ENCODE measurements at regions not wholly inside any gene's neighbourhood (a gene's known extent, or its start where the extent isn't known, plus 50 kb on each side); places are given as distances from the start of the nearest gene placed in this dataset.
"Not testable (repeated sequence)": the region's sequence is repeated elsewhere in the genome, so short reads cannot be mapped to it uniquely, and the experiment has no call there.

DNA sequence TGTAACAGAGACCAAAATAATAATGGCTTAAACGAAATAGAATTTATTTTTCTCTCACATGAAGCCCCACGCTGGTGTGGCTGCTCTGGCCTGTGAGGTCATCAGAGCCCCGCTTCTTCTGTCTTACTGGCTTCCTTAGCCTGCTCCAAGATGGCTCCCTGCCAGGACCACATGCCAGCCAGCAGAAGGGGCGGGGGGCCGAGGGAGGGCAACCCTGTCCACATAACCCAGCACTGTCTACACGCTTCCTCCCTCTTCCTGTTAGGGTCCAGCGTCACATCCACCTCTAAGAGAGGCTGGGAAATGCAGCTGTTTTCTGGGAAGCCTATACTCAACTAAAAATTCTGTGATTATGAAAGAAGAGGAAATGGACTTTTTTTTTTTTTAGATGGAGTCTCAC is 107.9 kb upstream of the DLG1 start:
- no peak for DNase-seq (ENCODE audit: low read depth)

DNA sequence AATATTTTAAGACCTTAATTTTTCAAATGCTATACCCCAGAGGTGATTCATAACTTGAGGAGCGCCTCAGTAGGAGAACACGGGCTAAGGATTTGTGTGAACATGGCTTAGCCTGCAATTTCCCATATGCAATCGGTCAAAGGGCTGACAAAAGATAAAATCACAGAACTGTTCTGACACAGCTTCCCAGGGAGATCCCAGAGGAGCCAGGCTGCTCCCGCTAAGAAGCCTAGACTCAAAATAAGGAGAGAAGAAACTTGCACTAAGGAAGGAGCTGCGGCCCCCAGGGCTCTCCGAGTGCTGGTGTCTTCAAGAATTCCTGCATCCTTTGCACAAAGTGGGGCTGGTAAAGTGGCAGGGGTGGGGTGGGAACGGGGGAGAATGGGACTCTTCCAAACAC is 106.3 kb upstream of the DLG1 start:
- no peak for DNase-seq (ENCODE audit: low read depth)

DNA sequence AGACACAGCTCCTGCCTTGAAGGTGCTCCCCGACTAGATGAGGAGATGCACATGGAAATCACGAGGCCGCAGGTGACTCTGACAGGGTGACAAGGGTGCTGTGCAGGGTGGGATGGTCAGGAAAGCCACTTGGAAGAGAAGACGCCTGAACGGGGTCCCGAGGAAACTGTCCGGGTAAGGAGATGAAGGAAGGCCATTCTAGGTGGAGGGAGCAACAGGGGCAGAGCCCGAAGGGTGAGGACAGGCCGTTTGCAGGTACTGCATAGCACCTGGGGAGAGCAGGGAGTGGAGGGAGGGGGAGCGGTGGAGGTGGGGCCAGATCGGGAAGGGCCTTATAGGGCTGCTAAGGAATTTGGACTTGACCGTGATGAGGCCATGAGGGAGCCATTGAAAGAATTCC is 105.6 kb upstream of the DLG1 start:
- no peak for DNase-seq (ENCODE audit: low read depth)

DNA sequence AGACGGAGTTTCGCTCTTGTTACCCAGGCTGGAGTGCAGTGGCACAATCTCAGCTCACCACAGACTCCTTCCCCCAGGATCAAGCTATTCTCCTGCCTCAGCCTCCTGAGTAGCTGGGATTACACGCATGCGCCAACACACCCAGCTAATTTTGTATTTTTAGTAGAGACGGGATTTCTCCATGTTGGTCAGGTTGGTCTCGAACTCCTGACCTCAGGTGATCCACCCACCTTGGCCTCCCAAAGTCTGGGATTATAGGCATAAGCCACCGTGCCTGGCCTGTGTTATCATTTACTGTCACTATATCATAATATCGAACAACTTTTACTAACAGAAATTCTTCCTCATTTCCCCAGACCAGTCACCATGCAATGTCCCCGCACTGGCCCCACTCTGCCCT is 104.0 kb upstream of the DLG1 start:
- not testable (repeated sequence) for DNase-seq (ENCODE audit: low read depth)

DNA sequence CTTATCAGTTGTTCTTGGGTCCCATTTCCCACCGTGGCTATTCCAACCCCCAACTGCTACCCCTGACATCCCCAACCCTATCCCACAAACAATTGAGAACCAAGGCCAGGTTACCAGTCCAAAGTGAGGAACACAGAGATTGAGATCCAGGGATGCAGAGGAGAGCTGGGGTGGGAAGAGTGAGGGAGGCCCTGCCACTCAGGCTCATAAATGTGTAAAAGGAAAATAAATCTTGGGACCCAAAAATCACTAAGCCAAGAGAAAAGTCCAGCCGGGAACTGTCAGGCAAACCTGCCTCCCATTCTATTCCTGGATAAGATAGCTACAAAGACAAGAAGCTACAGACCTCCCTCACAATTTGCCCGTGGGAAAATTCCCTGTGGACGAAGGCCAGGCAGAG is 101.1 kb upstream of the DLG1 start:
- no peak for DNase-seq (ENCODE audit: low read depth)

DNA sequence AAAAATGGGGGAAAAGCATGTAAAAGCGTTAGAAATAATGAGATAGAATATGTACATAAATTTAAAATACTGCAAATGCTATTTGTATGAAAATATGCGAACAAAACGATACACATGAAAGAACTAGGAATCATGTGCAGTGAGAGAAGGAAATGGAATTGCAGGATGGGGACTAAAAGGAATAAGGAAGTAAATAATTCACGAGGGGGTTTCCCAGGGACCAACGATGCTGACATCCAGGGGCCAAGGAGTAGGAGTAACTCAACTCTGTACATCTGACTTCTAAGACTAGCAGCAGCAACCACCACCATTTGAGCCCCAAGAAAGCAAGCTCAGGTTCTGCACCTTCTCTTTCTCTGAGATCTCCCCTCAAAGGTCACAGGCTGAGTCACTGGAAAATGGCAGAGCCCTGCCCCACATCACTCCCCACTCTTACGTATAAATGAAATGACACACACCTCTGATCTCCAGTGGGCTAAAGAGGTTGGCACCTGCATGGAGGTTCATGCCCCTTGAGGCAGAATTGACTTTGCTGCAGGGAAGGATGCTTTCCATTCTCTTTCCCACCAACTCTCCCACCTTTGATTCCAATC is 100.0 kb upstream of the DLG1 start:
- no peak for DNase-seq (ENCODE audit: low read depth)

DNA sequence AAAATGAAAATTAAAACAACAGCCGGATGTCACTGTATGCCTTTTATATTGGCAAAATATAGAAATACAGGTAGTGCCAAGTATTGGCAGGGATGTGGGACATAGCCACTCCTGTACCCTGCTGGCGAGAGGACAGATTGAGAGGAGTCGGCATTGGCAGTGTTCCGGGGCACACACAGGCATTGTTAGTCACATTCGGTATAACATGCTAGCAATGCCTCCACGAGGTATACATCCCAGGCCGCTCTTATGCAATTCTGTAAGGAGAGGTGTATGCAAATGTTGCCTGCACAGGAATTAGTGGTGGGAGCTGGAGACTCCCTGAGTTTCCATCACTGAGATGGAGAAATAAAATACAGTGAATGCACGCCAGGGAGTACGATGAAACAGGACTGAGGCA is 99.4 kb upstream of the DLG1 start:
- DNase-seq (ENCODE audit: low read depth), result no peak

DNA sequence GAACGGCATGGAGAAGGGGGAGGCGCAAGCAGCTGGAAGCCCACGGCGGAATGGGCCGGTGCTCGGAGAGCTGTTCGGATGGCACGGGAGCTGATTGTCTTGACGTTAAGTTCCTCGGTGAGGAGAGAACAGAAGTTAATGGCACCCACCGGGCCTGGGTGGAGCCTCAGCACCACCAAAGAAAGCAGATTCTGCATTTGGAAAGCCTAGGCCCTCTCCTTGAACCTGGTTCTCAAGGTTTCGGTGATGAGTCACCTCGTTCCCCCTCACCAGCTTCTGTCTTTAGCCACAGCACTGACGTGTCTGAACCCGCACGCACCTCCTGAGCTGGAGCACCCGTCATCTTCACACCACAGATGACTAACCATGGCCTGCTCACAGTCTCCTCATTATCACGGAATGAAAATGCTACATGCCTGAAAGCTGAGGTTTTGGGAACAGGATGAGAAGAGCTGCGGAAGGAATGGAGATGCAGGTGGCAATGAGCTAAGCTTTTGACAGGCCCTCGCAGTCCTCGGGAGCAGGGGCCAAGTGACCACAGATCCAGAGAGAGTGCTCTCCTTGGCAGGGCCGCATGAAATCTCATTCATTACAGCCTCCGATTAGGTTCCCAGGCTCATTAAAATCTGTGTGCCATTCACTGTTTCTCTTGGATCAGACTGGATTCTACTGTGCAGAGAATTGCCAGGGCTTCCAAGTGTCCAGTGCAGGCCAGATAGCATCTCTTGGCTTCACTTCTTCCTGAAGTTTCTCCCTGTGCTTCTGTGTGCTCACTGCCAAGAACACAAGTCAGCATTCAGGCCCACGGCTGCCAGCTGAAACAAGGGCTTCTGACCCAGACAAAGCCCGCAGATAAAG is 96.3 kb upstream of the DLG1 start:
- peak; percentile 99 for DNase-seq (ENCODE audit: low read depth)

DNA sequence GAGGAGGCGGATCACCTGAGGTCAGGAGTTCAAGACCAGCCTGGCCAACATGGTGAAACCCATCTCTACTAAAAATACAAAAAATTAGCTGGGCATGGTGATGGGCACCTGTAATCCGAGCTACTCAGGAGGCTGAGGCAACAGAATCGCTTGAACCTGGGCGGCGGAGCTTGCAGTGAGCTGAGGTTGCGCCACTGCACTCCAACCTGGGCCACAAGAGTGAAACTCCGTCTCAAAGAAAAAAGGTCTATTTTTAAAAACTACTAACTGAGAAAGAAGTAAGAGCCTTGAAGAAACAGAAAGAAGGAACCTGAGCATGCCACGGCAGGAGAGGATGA is 95.7 kb upstream of the DLG1 start:
- DNase-seq (ENCODE audit: low read depth), result not testable (repeated sequence)

DNA sequence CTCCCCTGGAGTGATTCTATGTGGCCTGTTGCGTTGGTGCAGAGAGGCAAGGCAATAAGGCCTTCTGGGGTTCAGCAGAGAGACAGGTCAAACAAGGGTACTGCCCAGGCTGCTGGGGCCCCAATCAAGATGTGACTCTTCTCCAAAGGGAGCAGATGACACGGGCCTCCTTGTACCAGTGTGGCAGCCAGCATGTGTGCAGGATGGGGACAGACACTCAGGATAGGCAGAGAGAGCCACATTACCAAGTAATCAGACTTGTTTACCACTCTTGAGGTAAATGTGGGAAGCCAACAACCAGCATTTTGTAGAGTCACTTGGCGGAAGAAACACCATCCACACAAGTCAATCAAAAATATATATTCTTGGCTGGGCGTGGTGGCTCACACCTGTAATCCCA is 95.3 kb upstream of the DLG1 start:
- no peak for DNase-seq (ENCODE audit: low read depth)

DNA sequence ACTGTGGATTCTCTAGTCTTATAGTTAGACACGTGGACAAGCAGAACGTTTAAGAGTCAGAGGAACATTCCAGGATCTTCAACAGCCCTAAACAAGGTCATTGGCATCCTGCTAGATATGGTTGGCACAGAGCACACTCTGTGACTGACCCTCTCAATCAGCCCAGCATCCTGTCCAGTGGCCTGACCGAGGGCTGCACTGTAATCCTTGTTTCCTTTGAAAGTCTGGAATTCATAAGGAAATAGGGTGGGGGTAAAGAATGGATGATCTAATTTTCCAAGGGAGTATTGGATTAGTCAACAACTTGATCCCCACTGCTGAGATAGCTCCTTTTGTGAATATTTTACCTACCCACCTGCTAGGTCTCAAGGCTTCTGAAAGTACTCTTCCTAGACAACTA is 94.5 kb upstream of the DLG1 start:
- peak; percentile 30 for DNase-seq (ENCODE audit: low read depth)

DNA sequence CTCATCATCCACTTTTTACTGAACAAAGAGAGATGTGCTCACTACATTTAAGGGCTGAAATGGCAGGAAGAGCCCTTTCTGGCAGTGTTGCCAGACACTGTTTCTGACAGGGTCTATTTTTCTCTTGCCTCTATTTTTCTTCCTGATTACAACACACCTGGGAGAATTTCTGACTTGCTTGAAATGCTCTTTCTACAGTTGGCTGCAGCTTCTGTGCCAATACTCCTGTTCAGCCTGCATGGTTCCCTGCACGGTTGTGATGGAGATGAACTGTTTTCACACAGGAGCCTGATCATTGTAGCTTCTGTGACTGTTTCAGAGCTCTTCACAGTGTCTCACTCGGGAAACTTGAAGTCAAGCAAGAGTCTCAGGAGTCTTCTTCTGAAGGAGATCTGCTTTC is 83.0 kb upstream of the DLG1 start:
- DNase-seq (ENCODE audit: low read depth), result no peak

DNA sequence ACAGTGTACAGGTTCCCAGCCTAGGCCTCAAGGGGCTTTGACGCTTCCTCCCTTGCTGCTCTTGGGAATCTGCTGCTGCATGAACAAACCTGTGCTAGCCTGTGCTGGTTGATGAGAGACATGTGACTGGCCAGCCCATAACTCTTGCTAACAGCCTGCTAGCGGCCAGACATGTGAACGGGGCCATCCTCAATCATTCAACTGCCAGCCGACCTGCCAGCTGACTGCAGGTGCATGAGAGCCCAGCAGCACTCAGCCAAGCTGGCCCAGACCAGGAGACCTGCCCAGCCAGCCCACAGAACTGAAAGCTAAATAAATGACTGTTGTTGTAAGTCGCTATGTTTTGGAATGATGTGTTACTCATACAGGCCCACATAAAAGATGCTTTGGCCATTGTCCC is 82.4 kb upstream of the DLG1 start:
- DNase-seq (ENCODE audit: low read depth), result no peak

DNA sequence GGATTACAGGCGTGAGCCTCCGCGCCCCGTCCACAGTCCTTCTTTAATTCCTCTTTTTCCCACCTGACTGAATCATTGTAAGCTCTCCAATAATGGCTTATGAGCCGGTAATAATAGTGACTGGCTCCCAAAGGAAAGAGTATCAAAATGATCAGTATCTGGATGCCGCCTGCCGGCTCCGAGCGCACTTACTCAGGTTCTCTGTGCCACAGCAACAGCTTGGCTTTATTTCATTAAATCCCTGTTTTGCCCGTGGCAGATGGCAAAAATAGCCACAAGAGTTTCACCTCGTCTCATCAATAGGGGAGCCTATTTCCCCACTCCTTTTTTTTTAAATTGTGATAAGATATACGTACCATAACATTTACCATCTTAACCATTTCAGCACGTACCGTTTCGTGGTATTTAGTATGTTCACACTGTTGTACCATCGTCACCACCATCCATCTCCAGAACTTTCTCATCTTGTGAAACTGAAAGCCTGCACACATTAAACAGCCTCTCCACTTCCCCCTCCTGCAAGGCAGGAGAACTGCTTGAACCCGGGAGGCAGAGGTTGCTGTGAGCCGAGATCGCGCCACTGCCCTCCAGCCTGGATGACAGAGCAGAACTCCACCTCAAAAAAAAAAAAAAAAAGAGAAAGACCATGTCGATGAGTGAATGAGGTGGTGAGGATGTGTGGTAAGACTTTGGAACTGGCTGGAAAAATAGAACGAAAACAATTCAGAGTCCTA is 80.7 kb upstream of the DLG1 start:
- no peak for DNase-seq (ENCODE audit: low read depth)

DNA sequence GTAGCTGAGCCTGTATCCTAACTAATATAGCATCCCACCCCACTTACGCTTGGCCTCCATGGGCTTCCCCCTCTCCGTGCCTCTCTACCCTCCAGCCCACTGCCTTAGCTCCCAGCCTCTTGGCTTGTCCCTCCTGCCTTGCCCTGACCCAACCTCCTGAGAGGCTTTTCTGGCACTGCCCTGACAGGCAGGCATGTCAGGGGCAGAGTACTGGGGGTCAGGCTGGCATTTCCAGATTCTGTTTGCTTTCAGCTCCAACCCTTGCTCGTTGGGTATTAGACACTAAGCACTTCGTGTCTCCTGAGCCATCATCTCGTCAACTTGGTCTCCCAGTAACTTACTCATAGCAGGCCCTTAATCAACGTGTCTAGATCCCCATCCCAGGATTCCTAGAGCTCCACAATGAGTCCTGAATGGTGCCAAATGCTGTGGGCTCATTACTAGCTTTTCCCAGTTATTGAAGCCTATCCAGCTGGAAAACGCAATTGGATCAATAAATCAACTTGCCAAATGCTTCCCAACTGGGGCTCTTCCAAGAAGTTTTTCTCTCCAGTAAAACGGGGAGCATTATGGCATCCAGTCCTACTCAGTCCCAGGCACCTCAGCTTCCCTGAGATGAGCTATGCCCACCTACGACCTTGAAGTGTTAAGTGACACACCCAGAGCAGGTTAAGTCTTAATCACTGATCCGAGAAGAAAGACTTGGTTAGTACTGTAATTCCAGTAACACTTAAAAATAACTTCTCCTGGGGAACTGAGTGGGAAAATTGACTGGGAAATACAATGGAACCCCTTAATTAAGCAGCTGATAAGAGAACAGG is 78.5 kb upstream of the DLG1 start:
- DNase-seq (ENCODE audit: low read depth), result no peak

DNA sequence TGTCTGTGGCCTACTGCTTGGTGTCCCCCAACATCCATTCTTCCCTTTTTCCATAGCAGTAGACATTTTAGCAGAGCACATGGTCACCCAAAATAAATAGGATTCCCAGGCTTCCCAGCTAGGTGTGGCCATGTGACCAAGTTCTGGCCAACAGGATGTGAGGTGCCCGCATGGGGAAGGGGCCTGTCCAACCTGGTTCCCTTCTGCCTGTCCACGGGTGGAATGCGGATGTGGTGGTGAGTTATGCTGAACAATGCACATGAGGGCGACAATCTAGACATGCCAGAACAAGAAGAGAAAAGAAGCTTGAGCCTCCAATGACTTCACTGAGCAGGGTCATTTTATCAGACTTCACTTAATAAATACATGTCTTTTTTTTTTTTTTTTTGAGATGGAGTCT is 77.6 kb upstream of the DLG1 start:
- DNase-seq (ENCODE audit: low read depth), result no peak

DNA sequence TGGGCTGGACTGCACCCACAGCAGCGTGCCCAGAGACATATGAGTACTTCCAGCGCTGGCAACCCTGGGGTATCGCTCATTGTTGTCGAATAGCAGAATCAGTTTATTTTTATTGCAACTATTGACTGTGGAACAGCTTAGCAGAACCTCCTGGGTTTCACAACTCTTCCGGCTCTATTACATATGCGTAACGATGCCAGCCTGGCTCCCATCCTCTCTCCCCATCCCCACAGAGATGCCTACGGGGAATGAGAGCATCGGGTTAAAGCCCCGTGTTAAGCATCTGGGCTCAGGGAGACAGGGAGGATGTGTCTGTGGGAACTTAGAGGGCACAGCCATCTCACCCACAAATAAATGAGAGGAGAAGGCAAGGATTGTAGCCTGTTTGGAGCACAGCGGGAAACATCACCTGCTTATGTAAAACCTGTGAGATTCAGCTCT is 76.6 kb upstream of the DLG1 start:
- DNase-seq (ENCODE audit: low read depth), result no peak

DNA sequence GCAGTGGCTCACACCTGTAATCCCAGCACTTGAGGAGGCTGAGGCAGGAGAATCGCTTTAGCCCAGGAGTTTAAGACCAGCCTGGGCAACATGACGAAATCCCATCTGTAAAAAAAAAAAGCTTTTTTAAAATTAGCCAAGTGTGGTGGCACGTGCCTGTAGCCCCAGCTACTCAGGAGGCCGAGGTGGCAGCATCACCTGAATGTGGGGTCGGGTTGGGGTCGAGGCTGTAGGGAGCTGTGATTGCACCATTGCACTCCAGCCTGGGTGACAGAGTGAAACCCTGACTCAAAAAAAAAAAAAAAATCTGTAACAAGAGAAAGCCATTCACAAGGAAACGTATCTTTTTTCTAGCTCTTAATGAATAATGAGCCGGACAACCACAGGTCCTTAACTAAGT is 74.7 kb upstream of the DLG1 start:
- no peak for DNase-seq (ENCODE audit: low read depth)

DNA sequence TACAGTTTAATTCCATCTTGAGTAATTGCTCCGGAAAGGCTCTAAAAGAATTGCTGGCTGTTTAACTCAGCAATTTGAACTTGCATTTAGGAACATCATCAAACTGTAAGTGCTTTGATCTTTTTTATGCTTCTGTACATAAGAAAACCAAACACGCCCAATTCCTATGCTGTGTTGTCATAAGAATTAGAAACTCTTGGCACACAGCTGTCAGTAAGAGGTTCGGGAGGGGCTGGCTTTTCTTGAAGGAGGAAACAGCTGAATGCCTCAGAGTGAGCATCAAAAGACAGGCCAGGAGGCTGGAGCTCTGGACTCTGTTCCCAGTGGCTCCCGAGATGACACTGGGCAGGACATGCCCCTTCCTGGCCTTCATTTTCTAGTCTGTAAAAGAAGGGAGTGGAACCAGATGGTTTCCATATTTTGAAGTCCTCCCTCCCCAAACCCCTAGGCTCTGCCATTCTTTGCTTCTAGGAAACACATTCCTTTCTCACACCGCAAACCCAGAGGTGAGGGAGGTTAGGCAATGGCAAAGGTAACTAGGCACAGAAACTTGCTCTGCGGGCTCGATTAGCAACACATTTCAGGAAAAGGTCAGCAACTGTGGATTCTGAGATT is 73.7 kb upstream of the DLG1 start:
- peak; percentile 87 for DNase-seq (ENCODE audit: low read depth)

DNA sequence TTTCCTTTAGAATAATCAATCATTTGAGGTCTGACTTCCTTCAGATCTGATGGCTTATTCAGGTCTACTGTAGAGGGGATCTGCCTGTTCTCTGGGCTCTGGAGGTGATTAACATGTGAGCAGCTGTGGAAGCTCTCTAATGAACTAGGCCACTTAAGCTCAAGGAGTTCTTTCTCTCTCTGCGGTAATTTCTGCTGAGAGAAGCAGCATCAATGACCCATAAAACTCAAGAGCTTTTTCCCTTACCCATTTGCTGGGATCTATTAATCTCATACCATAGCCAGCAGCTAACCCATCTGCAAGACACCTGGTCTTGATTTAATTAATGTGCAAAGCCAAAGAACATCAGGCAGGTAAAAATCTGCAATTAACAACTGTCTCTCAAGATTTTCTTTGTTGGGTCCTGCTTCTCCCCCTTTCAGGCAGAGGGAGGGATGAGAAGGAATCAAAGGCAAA is 73.2 kb upstream of the DLG1 start:
- no peak for DNase-seq (ENCODE audit: low read depth)

DNA sequence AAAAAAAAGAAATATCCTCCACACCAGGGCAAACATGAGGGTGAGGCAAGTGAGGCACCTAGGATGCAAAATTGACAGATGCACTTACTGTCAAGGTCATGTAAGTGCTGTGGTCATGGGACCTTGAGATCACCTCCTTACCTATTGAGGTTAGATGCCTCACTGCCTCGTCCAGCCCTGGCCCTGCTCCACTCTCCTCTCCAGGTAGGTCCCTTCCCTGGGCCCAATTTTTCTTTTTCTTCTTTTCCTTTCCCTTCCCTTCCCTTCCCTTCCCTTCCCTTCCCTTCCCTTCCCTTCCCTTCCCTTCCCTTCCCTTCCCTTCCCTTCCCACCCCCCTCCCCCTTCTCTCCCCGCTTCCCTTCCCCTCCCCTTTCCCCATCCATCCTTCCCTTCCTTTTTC is 71.1 kb upstream of the DLG1 start:
- DNase-seq (ENCODE audit: low read depth), result no peak

DNA sequence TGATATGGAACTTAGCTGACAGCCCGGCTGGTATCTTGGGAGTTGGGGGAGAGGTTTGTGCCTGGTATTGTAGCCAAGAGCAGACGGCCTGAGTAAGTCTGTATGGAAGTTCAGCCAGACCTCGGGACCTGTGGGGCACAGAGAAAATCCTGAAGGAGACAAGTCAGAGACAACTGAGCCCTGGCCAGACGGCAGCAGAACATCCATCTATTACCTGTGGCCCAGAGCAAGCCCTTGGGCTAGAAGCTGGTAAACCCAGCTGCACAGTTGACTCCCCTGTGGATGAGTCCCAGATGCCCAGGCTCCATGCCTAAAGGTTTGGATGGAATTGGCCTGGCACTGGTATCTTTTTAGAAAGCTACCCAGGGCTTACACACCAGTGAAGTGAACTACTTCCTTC is 70.4 kb upstream of the DLG1 start:
- DNase-seq (ENCODE audit: low read depth), result no peak

Measured in HS-5 (cell line).